ENCODE measurements at regions not wholly inside any gene's neighbourhood (a gene's known extent, or its start where the extent isn't known, plus 50 kb on each side); places are given as distances from the start of the nearest gene placed in this dataset.

DNA sequence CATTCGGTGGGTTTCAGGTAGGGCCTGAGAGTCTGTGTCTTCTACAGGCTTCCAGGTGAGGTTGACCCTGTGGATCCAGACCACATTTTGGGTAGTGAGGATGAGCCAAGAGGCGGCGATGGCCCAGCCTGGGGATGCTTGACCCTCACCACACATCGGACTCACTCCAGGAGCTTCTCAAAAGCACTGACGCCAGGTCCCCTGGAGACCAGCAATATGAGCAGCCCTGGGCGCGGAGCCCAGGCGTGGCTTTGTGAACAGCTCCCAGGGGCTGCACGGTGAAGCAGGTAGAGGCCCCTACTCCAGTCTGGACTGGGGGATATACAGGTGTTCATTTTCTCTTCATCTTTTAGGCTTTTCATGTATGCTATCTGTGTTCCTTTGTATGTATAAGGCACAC lies 139.7 kb upstream of the PCBD1 start:
- ATAC-seq (ENCODE audit: low read depth) = no peak
- Histone ChIP-seq H3K27ac (ENCODE audit: insufficient read depth, low read length) (no peak overlapping the region), H4K5ac (ENCODE audit: low read depth, low read length) (no peak overlapping the region), H3K4ac (ENCODE audit: low read depth, low read length) (no peak overlapping the region), H4K20me1 (ENCODE audit: insufficient read depth, low read length) (no peaks in the 10 kb centered on the region), H3K56ac (ENCODE audit: extremely low read depth, insufficient read depth, low read length) (no peak overlapping the region), H2BK15ac (ENCODE audit: low read depth, low read length) (no peak overlapping the region), H3K9me3 (ENCODE audit: control insufficient read depth, insufficient read depth, low read length) (no peaks in the 10 kb centered on the region), H3K27me3 (ENCODE audit: control insufficient read depth, insufficient read depth, low read length) (peaks cover 28% of the 10 kb centered on the region), H2BK5ac (ENCODE audit: low read depth, low read length, poor library complexity, severe bottlenecking) (no peak overlapping the region), H3K14ac (replicated peaks; ENCODE audit: low read depth, low read length) (no peak overlapping the region), H2BK20ac (ENCODE audit: low read depth, low read length) (no peak overlapping the region), H3K23ac (ENCODE audit: low read depth, low read length) (no peak overlapping the region), H3K9me1 (ENCODE audit: insufficient read depth, low read length) (no peaks in the 10 kb centered on the region), H2AFZ (replicated peaks; ENCODE audit: low read length, poor library complexity) (no peak overlapping the region), H3K4me3 (ENCODE audit: insufficient read depth, low read depth, low read length) (no peak overlapping the region), H3K79me1 (ENCODE audit: low read depth in 1 of 2, low read length in 2 of 2) (no peaks in the 10 kb centered on the region), H2AK5ac (ENCODE audit: low read depth, low read length) (no peak overlapping the region), H3K4me2 (ENCODE audit: low read depth, low read length) (no peak overlapping the region), H3K18ac (ENCODE audit: low read depth, low read length) (no peak overlapping the region), H4K91ac (ENCODE audit: insufficient read depth, low read depth, low read length) (no peak overlapping the region), H3K9ac (ENCODE audit: low read depth, low read length) (no peak overlapping the region), H2AK9ac (replicated peaks; ENCODE audit: low read depth, low read length, poor library complexity) (no peak overlapping the region), H2BK120ac (ENCODE audit: low read depth, low read length) (no peak overlapping the region), H4K8ac (ENCODE audit: low read depth in 2 of 2, low read length in 2 of 2) (no peak overlapping the region), H3K4me1 (ENCODE audit: control insufficient read depth, insufficient read depth, low read length) (no peaks in the 10 kb centered on the region), H3K36me3 (ENCODE audit: control insufficient read depth, insufficient read depth, low read length) (no peaks in the 10 kb centered on the region)
- intact Hi-C loops (cut with micrococcal nuclease) (no loop called here), in situ Hi-C loops (cut with MboI; ENCODE audit: low sequenced_read_pairs) (no loop called here), dilution Hi-C loops (cut with HindIII; ENCODE audit: low sequenced_read_pairs, unreplicated experiment) (no loop called here)
- TF ChIP-seq MXI1 (IDR thresholded peaks at IDR 0.05; ENCODE audit: borderline replicate concordance, low read depth, low read length) = no peak
- TF ChIP-seq, protein P1, sequence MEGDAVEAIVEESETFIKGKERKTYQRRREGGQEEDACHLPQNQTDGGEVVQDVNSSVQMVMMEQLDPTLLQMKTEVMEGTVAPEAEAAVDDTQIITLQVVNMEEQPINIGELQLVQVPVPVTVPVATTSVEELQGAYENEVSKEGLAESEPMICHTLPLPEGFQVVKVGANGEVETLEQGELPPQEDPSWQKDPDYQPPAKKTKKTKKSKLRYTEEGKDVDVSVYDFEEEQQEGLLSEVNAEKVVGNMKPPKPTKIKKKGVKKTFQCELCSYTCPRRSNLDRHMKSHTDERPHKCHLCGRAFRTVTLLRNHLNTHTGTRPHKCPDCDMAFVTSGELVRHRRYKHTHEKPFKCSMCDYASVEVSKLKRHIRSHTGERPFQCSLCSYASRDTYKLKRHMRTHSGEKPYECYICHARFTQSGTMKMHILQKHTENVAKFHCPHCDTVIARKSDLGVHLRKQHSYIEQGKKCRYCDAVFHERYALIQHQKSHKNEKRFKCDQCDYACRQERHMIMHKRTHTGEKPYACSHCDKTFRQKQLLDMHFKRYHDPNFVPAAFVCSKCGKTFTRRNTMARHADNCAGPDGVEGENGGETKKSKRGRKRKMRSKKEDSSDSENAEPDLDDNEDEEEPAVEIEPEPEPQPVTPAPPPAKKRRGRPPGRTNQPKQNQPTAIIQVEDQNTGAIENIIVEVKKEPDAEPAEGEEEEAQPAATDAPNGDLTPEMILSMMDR (conservative IDR thresholded peaks at IDR 0.05; ENCODE audit: low read depth, low read length) = no peak
- TF ChIP-seq MAFK (IDR thresholded peaks at IDR 0.05; ENCODE audit: low read depth, low read length) = no peak
- TF ChIP-seq NFE2L2 (IDR thresholded peaks at IDR 0.05; ENCODE audit: low read depth, low read length) = no peak
- TF ChIP-seq, protein P2, sequence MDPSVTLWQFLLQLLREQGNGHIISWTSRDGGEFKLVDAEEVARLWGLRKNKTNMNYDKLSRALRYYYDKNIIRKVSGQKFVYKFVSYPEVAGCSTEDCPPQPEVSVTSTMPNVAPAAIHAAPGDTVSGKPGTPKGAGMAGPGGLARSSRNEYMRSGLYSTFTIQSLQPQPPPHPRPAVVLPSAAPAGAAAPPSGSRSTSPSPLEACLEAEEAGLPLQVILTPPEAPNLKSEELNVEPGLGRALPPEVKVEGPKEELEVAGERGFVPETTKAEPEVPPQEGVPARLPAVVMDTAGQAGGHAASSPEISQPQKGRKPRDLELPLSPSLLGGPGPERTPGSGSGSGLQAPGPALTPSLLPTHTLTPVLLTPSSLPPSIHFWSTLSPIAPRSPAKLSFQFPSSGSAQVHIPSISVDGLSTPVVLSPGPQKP (IDR thresholded peaks at IDR 0.05; ENCODE audit: borderline replicate concordance, low read depth, low read length) = no peak
- TF ChIP-seq RFX5 (IDR thresholded peaks at IDR 0.05; ENCODE audit: low read depth, low read length) = no peak
- TF ChIP-seq BHLHE40 (IDR thresholded peaks at IDR 0.05; ENCODE audit: low read depth, low read length) = no peak
- no peak for TF ChIP-seq MAZ (IDR thresholded peaks at IDR 0.05; ENCODE audit: borderline replicate concordance, low read depth, low read length)
- no peak for TF ChIP-seq CHD1 (IDR thresholded peaks at IDR 0.05; ENCODE audit: low read depth, low read length)
- TF ChIP-seq USF2 (IDR thresholded peaks at IDR 0.05; ENCODE audit: low read depth, low read length) = no peak
- TF ChIP-seq RCOR1 (IDR thresholded peaks at IDR 0.05; ENCODE audit: insufficient replicate concordance, low read length) = no peak
- no peak for TF ChIP-seq FOS (IDR thresholded peaks at IDR 0.05; ENCODE audit: low read depth, low read length)
- ChIA-PET CTCF (no interaction called here), POLR2A (ENCODE audit: unreplicated experiment) (no interaction called here)
- BruUV-seq (replicated peaks) = no TSS peak
- WGBS, 2 experiments (ENCODE audit: extremely low coverage in 2 of 2, insufficient read length in 1 of 2) = no CpG with 5 or more reads among the region's 9 CpGs
- no peak for DNase-seq

Measured in IMR-90 (cell line).